Type B pancreatic cell (in vitro differentiated cells): ENCODE measurements at regions not wholly inside any gene's neighbourhood (a gene's known extent, or its start where the extent isn't known, plus 50 kb on each side); places are given as distances from the start of the nearest gene placed in this dataset.

ENCODE experiments used
- DNase-seq: peaks from one replicate; pipeline ENCODE4 v3.0.0; 2021; ENCODE audit warnings: mixed read lengths; ENCODE audit not compliant: unreplicated experiment; ENCODE audit errors: extremely low spot score
- H3K27ac Mint-ChIP-seq: 2 replicates; pipeline ENCODE4 v1.8.0; 2021; ENCODE audit warnings: mild to moderate bottlenecking, mixed read lengths
- H3K27me3 Mint-ChIP-seq: 2 replicates; pipeline ENCODE4 v1.8.0; 2021; ENCODE audit warnings: mixed read lengths
- H3K36me3 Mint-ChIP-seq: 2 replicates; pipeline ENCODE4 v1.8.0; 2021; ENCODE audit warnings: mixed read lengths
- H3K4me1 Mint-ChIP-seq: one replicate; pipeline ENCODE4 v1.8.0; 2021; ENCODE audit warnings: mixed read lengths; ENCODE audit not compliant: unreplicated experiment
- H3K4me3 Mint-ChIP-seq: 2 replicates; pipeline ENCODE4 v1.8.0; 2021; ENCODE audit warnings: mild to moderate bottlenecking, mixed read lengths
- H3K9me3 Mint-ChIP-seq: 2 replicates; pipeline ENCODE4 v1.8.0; 2021; ENCODE audit warnings: mixed read lengths
- CTCF ChIP-seq: fragments of 200-600 bp; sonication (generic); conservative IDR thresholded peaks from 2 replicates; pipeline ENCODE4 v1.5.0; 2021; ENCODE audit warnings: antibody characterized with exemption, mild to moderate bottlenecking

DNA sequence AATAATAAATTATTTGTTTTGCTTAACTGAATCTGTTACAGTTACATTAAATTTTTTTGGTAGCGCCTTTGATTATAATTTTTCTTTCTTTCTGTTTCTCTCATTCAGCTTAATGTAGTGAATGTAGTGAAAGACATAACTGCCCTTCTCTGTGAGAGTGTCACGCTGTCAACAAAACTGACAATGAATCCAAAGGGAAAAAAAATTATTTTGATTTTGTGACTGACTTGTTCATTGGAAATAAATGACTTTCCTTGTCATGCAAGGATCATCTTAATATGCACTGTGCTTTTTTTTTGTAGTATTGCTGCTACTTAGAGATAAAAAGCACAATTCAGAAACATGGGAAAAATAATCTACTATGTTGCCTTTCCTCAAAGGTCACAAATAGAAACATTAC, 1196.4 kb downstream of the PCDH17 start:
- Mint-ChIP-seq H3K4me3 (no peak overlapping the region), H3K9me3 (peaks cover 4% of the 10 kb centered on the region), H3K27me3 (no peaks in the 10 kb centered on the region), H3K4me1 (no peaks in the 10 kb centered on the region), H3K27ac (no peak overlapping the region), H3K36me3 (no peaks in the 10 kb centered on the region)
- TF ChIP-seq CTCF = no peak
- no peak for DNase-seq

GRCh38 chr13:58830841-58831240, 1199.3 kb downstream of the PCDH17 start:
- Mint-ChIP-seq H3K9me3 (no peaks in the 10 kb centered on the region), H3K27me3 (no peaks in the 10 kb centered on the region), H3K4me3 (no peak overlapping the region), H3K27ac (no peak overlapping the region), H3K36me3 (no peaks in the 10 kb centered on the region), H3K4me1 (no peaks in the 10 kb centered on the region)
- no peak for TF ChIP-seq CTCF
- DNase-seq = no peak

DNA sequence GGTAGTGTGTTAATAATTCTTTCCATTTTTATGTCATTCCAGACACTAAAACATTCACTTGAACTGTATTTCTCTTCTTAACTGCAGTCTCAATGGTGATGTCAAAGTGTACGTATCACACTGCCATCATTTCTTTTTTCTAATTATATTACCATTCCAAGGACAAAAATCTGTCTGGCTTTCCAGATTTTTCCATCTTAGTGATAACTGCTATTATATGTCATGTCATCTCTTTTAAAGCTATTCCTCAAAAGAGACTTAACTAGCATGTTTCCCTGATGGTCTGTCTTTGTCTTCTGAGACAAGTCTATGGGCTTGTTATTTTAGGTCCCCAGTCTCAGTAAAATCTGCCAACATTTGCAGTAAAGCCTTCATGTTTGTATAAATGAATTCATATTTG, 1207.1 kb downstream of the PCDH17 start:
- TF ChIP-seq CTCF = no peak
- H3K4me3 Mint-ChIP-seq = no peak overlapping the region
- no peaks in the 10 kb centered on the region for H3K4me1 Mint-ChIP-seq
- DNase-seq = no peak
- no peaks in the 10 kb centered on the region for H3K27me3 Mint-ChIP-seq
- peaks cover under 1% of the 10 kb centered on the region for H3K9me3 Mint-ChIP-seq
- no peak overlapping the region for H3K27ac Mint-ChIP-seq
- no peaks in the 10 kb centered on the region for H3K36me3 Mint-ChIP-seq

DNA sequence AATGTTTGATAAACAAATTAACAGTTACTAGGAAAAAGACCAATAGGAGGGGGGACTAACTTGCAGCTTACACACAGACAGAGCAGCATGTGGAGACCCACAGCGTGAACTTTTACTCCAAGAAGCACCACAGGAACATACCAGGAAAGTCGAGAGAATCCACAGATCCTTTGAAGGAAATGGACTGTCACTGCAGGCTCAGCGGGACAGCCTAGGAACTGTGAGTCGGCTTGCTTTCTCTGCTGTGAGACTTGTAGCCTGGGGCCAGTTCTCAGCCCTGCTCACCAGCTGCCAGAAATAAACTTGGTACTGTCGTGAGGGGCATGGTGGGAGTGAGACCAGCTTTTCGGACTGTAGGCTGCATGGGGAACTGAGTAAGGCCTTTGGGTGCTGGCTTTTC, 1211.5 kb downstream of the PCDH17 start:
- Mint-ChIP-seq H3K27ac (no peak overlapping the region), H3K4me3 (no peak overlapping the region), H3K27me3 (no peaks in the 10 kb centered on the region), H3K9me3 (peaks cover 17% of the 10 kb centered on the region), H3K4me1 (no peaks in the 10 kb centered on the region), H3K36me3 (no peaks in the 10 kb centered on the region)
- no peak for TF ChIP-seq CTCF
- no peak for DNase-seq

GRCh38 chr13:58843567-58843966, 1212.0 kb downstream of the PCDH17 start:
- no peaks in the 10 kb centered on the region for H3K4me1 Mint-ChIP-seq
- no peak for TF ChIP-seq CTCF

GRCh38 chr13:58850161-58850560, 1218.6 kb downstream of the PCDH17 start:
- Mint-ChIP-seq H3K27me3 (no peaks in the 10 kb centered on the region), H3K4me1 (no peaks in the 10 kb centered on the region), H3K27ac (no peak overlapping the region), H3K36me3 (no peaks in the 10 kb centered on the region), H3K4me3 (no peak overlapping the region), H3K9me3 (peaks cover 2% of the 10 kb centered on the region)
- no peak for TF ChIP-seq CTCF
- DNase-seq = no peak

More at GRCh38 chr13:58843567-58843966, 1212.0 kb downstream of the PCDH17 start:
- no peaks in the 10 kb centered on the region for H3K36me3 Mint-ChIP-seq
- H3K9me3 Mint-ChIP-seq = peaks cover 17% of the 10 kb centered on the region
- H3K27ac Mint-ChIP-seq = no peak overlapping the region
- DNase-seq = no peak
- H3K4me3 Mint-ChIP-seq = no peak overlapping the region
- H3K27me3 Mint-ChIP-seq = no peaks in the 10 kb centered on the region
